Endothelial cell of umbilical vein (primary cell): ENCODE measurements at regions not wholly inside any gene's neighbourhood (a gene's known extent, or its start where the extent isn't known, plus 50 kb on each side); places are given as distances from the start of the nearest gene placed in this dataset.

Source experiments
- CTCF ChIP-seq, 2 donors: IDR thresholded peaks; 1 replicate in 1 of 2; 2 replicates in 1 of 2; pipeline ENCODE4 v1.5.1; 2011; ENCODE audit warnings: low read length in 2 of 2, mild to moderate bottlenecking in 2 of 2, moderate library complexity in 2 of 2, control low read depth in 1 of 2, inconsistent platforms in 1 of 2, low read depth in 1 of 2; ENCODE audit not compliant: insufficient read depth in 1 of 2; ENCODE audit errors: extremely low read depth in 1 of 2
- TF ChIP-seq, protein P1 (sequence below): IDR thresholded peaks from 2 replicates; pipeline ENCODE4 v1.6.1; 2011; ENCODE audit not compliant: insufficient read depth, insufficient read length

DNA sequence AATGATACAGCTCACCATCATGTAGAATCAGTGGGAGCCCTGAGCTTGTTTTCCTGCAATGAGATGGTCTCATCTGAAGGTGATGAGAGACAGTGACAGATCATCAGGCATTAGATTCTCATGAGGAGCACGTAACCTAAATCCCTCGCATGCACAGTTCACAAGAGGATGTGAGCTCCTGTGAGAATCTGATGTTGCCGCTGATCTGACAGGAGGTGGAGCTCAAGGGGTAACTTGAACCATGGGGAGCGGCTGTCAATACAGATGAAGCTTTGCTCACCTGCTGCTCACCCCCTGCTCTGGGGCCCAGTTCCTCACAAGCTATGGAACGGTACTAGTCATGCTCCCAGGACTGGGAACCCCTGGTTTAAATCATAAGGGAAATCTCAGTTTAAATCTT lies 89.2 kb downstream of the THBS2 start:
- TF ChIP-seq CTCF (IDR thresholded peaks at IDR 0.05; ENCODE audit: extremely low read depth in 1 of 2, insufficient read depth in 1 of 2, low read depth in 1 of 2, low read length in 2 of 2): no peak
- TF ChIP-seq, protein P1, sequence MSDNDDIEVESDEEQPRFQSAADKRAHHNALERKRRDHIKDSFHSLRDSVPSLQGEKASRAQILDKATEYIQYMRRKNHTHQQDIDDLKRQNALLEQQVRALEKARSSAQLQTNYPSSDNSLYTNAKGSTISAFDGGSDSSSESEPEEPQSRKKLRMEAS: no peak
